ENCODE measurements at regions not wholly inside any gene's neighbourhood (a gene's known extent, or its start where the extent isn't known, plus 50 kb on each side); places are given as distances from the start of the nearest gene placed in this dataset.

GRCh38 chr1:194161591-194161990 is 975.2 kb upstream of the B3GALT2 start:
- Histone ChIP-seq H3K9me3 (ENCODE audit: control insufficient read depth, low read length) (no peaks in the 10 kb centered on the region), H3K4me1 (ENCODE audit: control insufficient read depth, insufficient read depth, low read length, poor library complexity, severe bottlenecking) (no peaks in the 10 kb centered on the region), H3K27me3 (replicated peaks; ENCODE audit: control insufficient read depth, insufficient read depth, low read length, poor library complexity, severe bottlenecking) (no peaks in the 10 kb centered on the region), H3K27ac (ENCODE audit: insufficient read depth, low read length, poor library complexity, severe bottlenecking) (no peak overlapping the region), H3K4me3 (ENCODE audit: insufficient read depth, low read depth, low read length, poor library complexity, severe bottlenecking) (no peak overlapping the region), H3K36me3 (ENCODE audit: control insufficient read depth, insufficient read depth, low read length) (no peaks in the 10 kb centered on the region)
- no peak for DNase-seq

GRCh38 chr1:194159941-194160340 is 973.5 kb upstream of the B3GALT2 start:
- no peaks in the 10 kb centered on the region for H3K9me3 ChIP-seq (ENCODE audit: control insufficient read depth, low read length)
- no peaks in the 10 kb centered on the region for H3K27me3 ChIP-seq (replicated peaks; ENCODE audit: control insufficient read depth, insufficient read depth, low read length, poor library complexity, severe bottlenecking)
- H3K27ac ChIP-seq (ENCODE audit: insufficient read depth, low read length, poor library complexity, severe bottlenecking): no peak overlapping the region
- DNase-seq: no peak
- H3K4me3 ChIP-seq (ENCODE audit: insufficient read depth, low read depth, low read length, poor library complexity, severe bottlenecking): no peak overlapping the region
- no peaks in the 10 kb centered on the region for H3K36me3 ChIP-seq (ENCODE audit: control insufficient read depth, insufficient read depth, low read length)
- no peaks in the 10 kb centered on the region for H3K4me1 ChIP-seq (ENCODE audit: control insufficient read depth, insufficient read depth, low read length, poor library complexity, severe bottlenecking)

- H3K36me3 ChIP-seq (ENCODE audit: control insufficient read depth, insufficient read depth, low read length): no peaks in the 10 kb centered on the region
- no peaks in the 10 kb centered on the region for H3K9me3 ChIP-seq (ENCODE audit: control insufficient read depth, low read length)
- H3K27me3 ChIP-seq (replicated peaks; ENCODE audit: control insufficient read depth, insufficient read depth, low read length, poor library complexity, severe bottlenecking): no peaks in the 10 kb centered on the region
These were observed 969.5 kb upstream of the B3GALT2 start for GRCh38 chr1:194155962-194156361.

GRCh38 chr1:194151056-194151455 is 964.6 kb upstream of the B3GALT2 start:
- no peak overlapping the region for H3K27ac ChIP-seq (ENCODE audit: insufficient read depth, low read length, poor library complexity, severe bottlenecking)
- H3K4me1 ChIP-seq (ENCODE audit: control insufficient read depth, insufficient read depth, low read length, poor library complexity, severe bottlenecking): no peaks in the 10 kb centered on the region
- no peak for DNase-seq
- no peaks in the 10 kb centered on the region for H3K27me3 ChIP-seq (replicated peaks; ENCODE audit: control insufficient read depth, insufficient read depth, low read length, poor library complexity, severe bottlenecking)
- H3K9me3 ChIP-seq (ENCODE audit: control insufficient read depth, low read length): no peaks in the 10 kb centered on the region
- H3K36me3 ChIP-seq (ENCODE audit: control insufficient read depth, insufficient read depth, low read length): no peaks in the 10 kb centered on the region
- no peak overlapping the region for H3K4me3 ChIP-seq (ENCODE audit: insufficient read depth, low read depth, low read length, poor library complexity, severe bottlenecking)

More at GRCh38 chr1:194155962-194156361, 969.5 kb upstream of the B3GALT2 start:
- Histone ChIP-seq H3K27ac (ENCODE audit: insufficient read depth, low read length, poor library complexity, severe bottlenecking) (no peak overlapping the region), H3K4me3 (ENCODE audit: insufficient read depth, low read depth, low read length, poor library complexity, severe bottlenecking) (no peak overlapping the region), H3K4me1 (ENCODE audit: control insufficient read depth, insufficient read depth, low read length, poor library complexity, severe bottlenecking) (no peaks in the 10 kb centered on the region)
- DNase-seq: no peak

- Histone ChIP-seq H3K27ac (ENCODE audit: insufficient read depth, low read length, poor library complexity, severe bottlenecking) (no peak overlapping the region), H3K4me3 (ENCODE audit: insufficient read depth, low read depth, low read length, poor library complexity, severe bottlenecking) (no peak overlapping the region), H3K27me3 (replicated peaks; ENCODE audit: control insufficient read depth, insufficient read depth, low read length, poor library complexity, severe bottlenecking) (no peaks in the 10 kb centered on the region), H3K9me3 (ENCODE audit: control insufficient read depth, low read length) (no peaks in the 10 kb centered on the region), H3K36me3 (ENCODE audit: control insufficient read depth, insufficient read depth, low read length) (no peaks in the 10 kb centered on the region), H3K4me1 (ENCODE audit: control insufficient read depth, insufficient read depth, low read length, poor library complexity, severe bottlenecking) (no peaks in the 10 kb centered on the region)
- DNase-seq: no peak
These were observed 963.8 kb upstream of the B3GALT2 start for GRCh38 chr1:194150242-194150641.

GRCh38 chr1:194133152-194133551 is 946.7 kb upstream of the B3GALT2 start:
- no peak for DNase-seq
- H3K4me1 ChIP-seq (ENCODE audit: control insufficient read depth, insufficient read depth, low read length, poor library complexity, severe bottlenecking): no peaks in the 10 kb centered on the region
- H3K9me3 ChIP-seq (ENCODE audit: control insufficient read depth, low read length): no peaks in the 10 kb centered on the region
- no peak overlapping the region for H3K27ac ChIP-seq (ENCODE audit: insufficient read depth, low read length, poor library complexity, severe bottlenecking)
- no peak overlapping the region for H3K4me3 ChIP-seq (ENCODE audit: insufficient read depth, low read depth, low read length, poor library complexity, severe bottlenecking)
- no peaks in the 10 kb centered on the region for H3K36me3 ChIP-seq (ENCODE audit: control insufficient read depth, insufficient read depth, low read length)
- no peaks in the 10 kb centered on the region for H3K27me3 ChIP-seq (replicated peaks; ENCODE audit: control insufficient read depth, insufficient read depth, low read length, poor library complexity, severe bottlenecking)

- no peaks in the 10 kb centered on the region for H3K4me1 ChIP-seq (ENCODE audit: control insufficient read depth, insufficient read depth, low read length, poor library complexity, severe bottlenecking)
- no peaks in the 10 kb centered on the region for H3K9me3 ChIP-seq (ENCODE audit: control insufficient read depth, low read length)
- H3K36me3 ChIP-seq (ENCODE audit: control insufficient read depth, insufficient read depth, low read length): no peaks in the 10 kb centered on the region
- DNase-seq: no peak
- no peak overlapping the region for H3K27ac ChIP-seq (ENCODE audit: insufficient read depth, low read length, poor library complexity, severe bottlenecking)
- no peak overlapping the region for H3K4me3 ChIP-seq (ENCODE audit: insufficient read depth, low read depth, low read length, poor library complexity, severe bottlenecking)
- no peaks in the 10 kb centered on the region for H3K27me3 ChIP-seq (replicated peaks; ENCODE audit: control insufficient read depth, insufficient read depth, low read length, poor library complexity, severe bottlenecking)
These were observed 931.7 kb upstream of the B3GALT2 start for GRCh38 chr1:194118086-194118485.

GRCh38 chr1:194117582-194117981 is 931.2 kb upstream of the B3GALT2 start:
- DNase-seq: no peak
- Histone ChIP-seq H3K4me3 (ENCODE audit: insufficient read depth, low read depth, low read length, poor library complexity, severe bottlenecking) (no peak overlapping the region), H3K9me3 (ENCODE audit: control insufficient read depth, low read length) (no peaks in the 10 kb centered on the region), H3K36me3 (ENCODE audit: control insufficient read depth, insufficient read depth, low read length) (no peaks in the 10 kb centered on the region), H3K4me1 (ENCODE audit: control insufficient read depth, insufficient read depth, low read length, poor library complexity, severe bottlenecking) (no peaks in the 10 kb centered on the region), H3K27me3 (replicated peaks; ENCODE audit: control insufficient read depth, insufficient read depth, low read length, poor library complexity, severe bottlenecking) (no peaks in the 10 kb centered on the region), H3K27ac (ENCODE audit: insufficient read depth, low read length, poor library complexity, severe bottlenecking) (no peak overlapping the region)

GRCh38 chr1:194114288-194114687 is 927.9 kb upstream of the B3GALT2 start:
- Histone ChIP-seq H3K9me3 (ENCODE audit: control insufficient read depth, low read length) (no peaks in the 10 kb centered on the region), H3K36me3 (ENCODE audit: control insufficient read depth, insufficient read depth, low read length) (no peaks in the 10 kb centered on the region), H3K27ac (ENCODE audit: insufficient read depth, low read length, poor library complexity, severe bottlenecking) (no peak overlapping the region), H3K27me3 (replicated peaks; ENCODE audit: control insufficient read depth, insufficient read depth, low read length, poor library complexity, severe bottlenecking) (no peaks in the 10 kb centered on the region), H3K4me1 (ENCODE audit: control insufficient read depth, insufficient read depth, low read length, poor library complexity, severe bottlenecking) (no peaks in the 10 kb centered on the region), H3K4me3 (ENCODE audit: insufficient read depth, low read depth, low read length, poor library complexity, severe bottlenecking) (no peak overlapping the region)
- DNase-seq: no peak

- H3K27me3 ChIP-seq (replicated peaks; ENCODE audit: control insufficient read depth, insufficient read depth, low read length, poor library complexity, severe bottlenecking): no peaks in the 10 kb centered on the region
- H3K36me3 ChIP-seq (ENCODE audit: control insufficient read depth, insufficient read depth, low read length): no peaks in the 10 kb centered on the region
- no peak overlapping the region for H3K27ac ChIP-seq (ENCODE audit: insufficient read depth, low read length, poor library complexity, severe bottlenecking)
- H3K4me1 ChIP-seq (ENCODE audit: control insufficient read depth, insufficient read depth, low read length, poor library complexity, severe bottlenecking): no peaks in the 10 kb centered on the region
- no peaks in the 10 kb centered on the region for H3K9me3 ChIP-seq (ENCODE audit: control insufficient read depth, low read length)
- H3K4me3 ChIP-seq (ENCODE audit: insufficient read depth, low read depth, low read length, poor library complexity, severe bottlenecking): no peak overlapping the region
- no peak for DNase-seq
These were observed 919.0 kb upstream of the B3GALT2 start for GRCh38 chr1:194105381-194105780.
